ENCODE measurements at regions not wholly inside any gene's neighbourhood (a gene's known extent, or its start where the extent isn't known, plus 50 kb on each side); places are given as distances from the start of the nearest gene placed in this dataset.

GRCh38 chr11:81568918-81569317 lies 1164.7 kb downstream of the FAM181B start:
- TF ChIP-seq CEBPB (IDR thresholded peaks at IDR 0.05) (no peak), CHD4 (IDR thresholded peaks at IDR 0.05; ENCODE audit: borderline replicate concordance) (no peak), MAX (IDR thresholded peaks at IDR 0.05) (no peak), CTCF (IDR thresholded peaks at IDR 0.05) (no peak), ZSCAN20 (CRISPR knock-in tag; IDR thresholded peaks at IDR 0.05) (no peak), POLR2A (IDR thresholded peaks at IDR 0.05; ENCODE audit: low read length) (no peak), SMC3 (IDR thresholded peaks at IDR 0.05) (no peak), RFX5 (IDR thresholded peaks at IDR 0.05) (no peak), EHMT2 (IDR thresholded peaks at IDR 0.05; ENCODE audit: low read depth) (no peak), HMGXB4 (CRISPR knock-in tag; IDR thresholded peaks at IDR 0.05; ENCODE audit: borderline replicate concordance) (no peak), RNF2 (IDR thresholded peaks at IDR 0.05; ENCODE audit: borderline replicate concordance, low read depth) (no peak), JUN (IDR thresholded peaks at IDR 0.05) (no peak), KDM1A (IDR thresholded peaks at IDR 0.05; ENCODE audit: low read depth) (no peak), EP300 (IDR thresholded peaks at IDR 0.05) (no peak)
